ENCODE measurements at regions not wholly inside any gene's neighbourhood (a gene's known extent, or its start where the extent isn't known, plus 50 kb on each side); places are given as distances from the start of the nearest gene placed in this dataset.

DNA sequence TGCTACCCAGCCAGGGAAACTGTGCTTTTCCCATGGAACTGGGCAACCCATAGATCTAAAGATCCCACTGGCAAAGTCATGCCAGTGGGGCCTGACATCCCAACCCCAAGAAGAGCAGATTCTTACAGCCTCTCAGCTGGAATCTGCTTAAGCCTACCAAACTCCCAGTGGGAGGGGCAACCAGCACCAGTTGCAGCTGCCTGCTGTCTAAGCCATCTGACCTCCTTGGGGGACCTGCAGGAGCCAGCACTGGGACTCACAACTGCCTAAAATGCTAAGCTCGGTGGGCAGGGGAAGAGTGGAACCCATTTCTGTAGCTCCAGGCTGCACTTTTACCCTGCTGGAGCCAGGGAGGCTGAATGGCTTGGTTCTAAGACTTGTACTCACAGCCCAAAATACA, 770.7 kb upstream of the SLC8A1 start:
- TF ChIP-seq, protein P1, sequence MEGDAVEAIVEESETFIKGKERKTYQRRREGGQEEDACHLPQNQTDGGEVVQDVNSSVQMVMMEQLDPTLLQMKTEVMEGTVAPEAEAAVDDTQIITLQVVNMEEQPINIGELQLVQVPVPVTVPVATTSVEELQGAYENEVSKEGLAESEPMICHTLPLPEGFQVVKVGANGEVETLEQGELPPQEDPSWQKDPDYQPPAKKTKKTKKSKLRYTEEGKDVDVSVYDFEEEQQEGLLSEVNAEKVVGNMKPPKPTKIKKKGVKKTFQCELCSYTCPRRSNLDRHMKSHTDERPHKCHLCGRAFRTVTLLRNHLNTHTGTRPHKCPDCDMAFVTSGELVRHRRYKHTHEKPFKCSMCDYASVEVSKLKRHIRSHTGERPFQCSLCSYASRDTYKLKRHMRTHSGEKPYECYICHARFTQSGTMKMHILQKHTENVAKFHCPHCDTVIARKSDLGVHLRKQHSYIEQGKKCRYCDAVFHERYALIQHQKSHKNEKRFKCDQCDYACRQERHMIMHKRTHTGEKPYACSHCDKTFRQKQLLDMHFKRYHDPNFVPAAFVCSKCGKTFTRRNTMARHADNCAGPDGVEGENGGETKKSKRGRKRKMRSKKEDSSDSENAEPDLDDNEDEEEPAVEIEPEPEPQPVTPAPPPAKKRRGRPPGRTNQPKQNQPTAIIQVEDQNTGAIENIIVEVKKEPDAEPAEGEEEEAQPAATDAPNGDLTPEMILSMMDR (IDR thresholded peaks at IDR 0.05; ENCODE audit: insufficient read depth in 1 of 2, low read depth in 1 of 2, low read length in 1 of 2, severe bottlenecking in 1 of 2, unreplicated experiment in 1 of 2), result no peak
- no TSS peak for BruUV-seq (replicated peaks)
- H3K36me3 ChIP-seq (ENCODE audit: control insufficient read depth, insufficient read depth, low read length), result no peaks in the 10 kb centered on the region
- Mint-ChIP-seq H3K9me3 (ENCODE audit: unreplicated experiment) (no peaks in the 10 kb centered on the region), H3K27me3 (ENCODE audit: insufficient read depth, unreplicated experiment) (peaks cover 2% of the 10 kb centered on the region), H3K36me3 (ENCODE audit: insufficient read depth, unreplicated experiment) (no peaks in the 10 kb centered on the region), H3K27ac (ENCODE audit: unreplicated experiment) (no peak overlapping the region), H3K4me1 (ENCODE audit: low read depth, unreplicated experiment) (no peaks in the 10 kb centered on the region), H3K4me3 (ENCODE audit: unreplicated experiment) (no peak overlapping the region)
- CTCF ChIA-PET, result no interaction called here
- H3K4me1 ChIP-seq, result no peaks in the 10 kb centered on the region
- intact Hi-C loops (cut with micrococcal nuclease; ENCODE audit: unreplicated experiment), result no loop called here
- POLR2A ChIA-PET, result no interaction called here
- no peaks in the 10 kb centered on the region for H3K9me3 ChIP-seq
- no peaks in the 10 kb centered on the region for H3K27me3 ChIP-seq (replicated peaks; ENCODE audit: control insufficient read depth, insufficient read depth, low read length)
- DNase-seq, result no peak
- H3K4me3 ChIP-seq (ENCODE audit: low read depth, low read length), result no peak overlapping the region

DNA sequence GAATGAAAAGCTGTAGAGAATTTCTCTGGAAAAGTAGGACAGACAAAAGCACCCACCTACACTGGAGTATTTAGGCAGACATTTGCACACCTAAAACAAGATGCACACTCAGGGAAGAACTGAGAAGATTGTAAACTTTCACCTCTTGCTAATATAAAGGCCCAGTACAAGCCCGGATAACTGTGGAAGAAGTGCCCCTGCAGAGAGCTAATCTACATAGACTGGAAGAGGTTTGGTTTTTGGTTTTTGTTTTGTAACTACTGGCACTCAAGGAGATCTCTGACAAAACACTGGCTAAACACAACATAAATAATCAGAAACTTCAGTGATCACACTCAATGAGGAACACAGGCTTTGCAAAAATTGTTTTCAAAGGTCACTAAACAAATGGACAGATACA, 782.2 kb upstream of the SLC8A1 start:
- peaks cover 5% of the 10 kb centered on the region; the same call in 1 of the 2 replicates for H3K9me3 ChIP-seq
- Mint-ChIP-seq H3K4me1 (ENCODE audit: low read depth, unreplicated experiment) (no peaks in the 10 kb centered on the region), H3K9me3 (ENCODE audit: unreplicated experiment) (no peaks in the 10 kb centered on the region), H3K27ac (ENCODE audit: unreplicated experiment) (no peak overlapping the region), H3K36me3 (ENCODE audit: insufficient read depth, unreplicated experiment) (no peaks in the 10 kb centered on the region), H3K27me3 (ENCODE audit: insufficient read depth, unreplicated experiment) (peaks cover 9% of the 10 kb centered on the region), H3K4me3 (ENCODE audit: unreplicated experiment) (no peak overlapping the region)
- H3K4me3 ChIP-seq (ENCODE audit: low read depth, low read length), result no peak overlapping the region
- DNase-seq, result no peak
- no TSS peak for BruUV-seq (replicated peaks)
- ChIA-PET CTCF (no interaction called here), POLR2A (no interaction called here)
- TF ChIP-seq, protein P1 (IDR thresholded peaks at IDR 0.05; ENCODE audit: insufficient read depth in 1 of 2, low read depth in 1 of 2, low read length in 1 of 2, severe bottlenecking in 1 of 2, unreplicated experiment in 1 of 2), result no peak
- intact Hi-C loops (cut with micrococcal nuclease; ENCODE audit: unreplicated experiment), result no loop called here
- no peaks in the 10 kb centered on the region for H3K27me3 ChIP-seq (replicated peaks; ENCODE audit: control insufficient read depth, insufficient read depth, low read length)
- no peaks in the 10 kb centered on the region for H3K36me3 ChIP-seq (ENCODE audit: control insufficient read depth, insufficient read depth, low read length)
- H3K4me1 ChIP-seq, result no peaks in the 10 kb centered on the region

DNA sequence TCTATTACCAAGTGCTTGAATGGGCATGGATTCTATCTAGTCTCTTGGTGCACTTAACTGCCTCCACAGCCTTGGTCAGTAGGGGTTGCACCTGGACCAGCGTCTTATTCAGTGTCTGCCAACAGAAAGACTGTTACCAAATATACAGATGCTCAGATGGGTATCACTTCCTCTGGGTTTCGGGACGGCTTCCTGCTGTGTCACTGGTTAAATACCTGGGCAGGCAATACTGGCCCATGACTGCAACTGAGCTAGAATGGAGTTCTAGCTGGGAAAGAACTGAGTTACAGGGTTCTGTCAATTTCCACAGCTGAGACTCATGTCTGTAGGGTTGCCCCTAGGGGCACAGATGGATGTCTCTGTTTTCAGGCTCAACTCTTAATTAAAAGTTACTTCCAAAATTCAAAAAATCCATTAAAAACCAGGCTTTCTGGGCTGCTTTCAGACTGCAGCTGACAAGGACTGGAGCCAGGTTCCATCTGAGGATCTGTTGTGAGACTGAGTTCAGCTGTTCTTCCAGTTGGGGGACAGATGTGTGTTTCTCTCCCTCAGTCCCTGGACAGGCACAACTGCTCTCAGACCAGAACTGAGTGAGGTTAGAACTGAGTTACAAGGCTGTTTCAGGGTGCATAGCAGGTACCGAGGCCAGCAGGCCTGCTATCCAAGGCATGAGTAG, 789.6 kb upstream of the SLC8A1 start:
- Mint-ChIP-seq H3K9me3 (ENCODE audit: unreplicated experiment) (no peaks in the 10 kb centered on the region), H3K27me3 (ENCODE audit: insufficient read depth, unreplicated experiment) (peaks cover 14% of the 10 kb centered on the region), H3K4me3 (ENCODE audit: unreplicated experiment) (no peak overlapping the region), H3K4me1 (ENCODE audit: low read depth, unreplicated experiment) (no peaks in the 10 kb centered on the region), H3K27ac (ENCODE audit: unreplicated experiment) (no peak overlapping the region), H3K36me3 (ENCODE audit: insufficient read depth, unreplicated experiment) (no peaks in the 10 kb centered on the region)
- Histone ChIP-seq H3K36me3 (ENCODE audit: control insufficient read depth, insufficient read depth, low read length) (no peaks in the 10 kb centered on the region), H3K4me1 (no peaks in the 10 kb centered on the region), H3K9me3 (no peaks in the 10 kb centered on the region), H3K4me3 (ENCODE audit: low read depth, low read length) (no peak overlapping the region), H3K27me3 (replicated peaks; ENCODE audit: control insufficient read depth, insufficient read depth, low read length) (no peaks in the 10 kb centered on the region)
- no TSS peak for BruUV-seq (replicated peaks)
- POLR2A ChIA-PET, result no interaction called here
- DNase-seq, result no peak
- CTCF ChIA-PET, result no interaction called here
- intact Hi-C loops (cut with micrococcal nuclease; ENCODE audit: unreplicated experiment), result no loop called here
- TF ChIP-seq, protein P1 (IDR thresholded peaks at IDR 0.05; ENCODE audit: insufficient read depth in 1 of 2, low read depth in 1 of 2, low read length in 1 of 2, severe bottlenecking in 1 of 2, unreplicated experiment in 1 of 2), result no peak
